CD4-positive, alpha-beta T cell treated with Interleukin-17A for 4 hours (primary cell): ENCODE measurements at regions not wholly inside any gene's neighbourhood (a gene's known extent, or its start where the extent isn't known, plus 50 kb on each side); places are given as distances from the start of the nearest gene placed in this dataset.

Experiments
- DNase-seq: peaks from one replicate; pipeline ENCODE4 v3.0.0-alpha.2; 2020; ENCODE audit warnings: mixed read lengths

GRCh38 chr1:87834151-87834550 lies 505.5 kb downstream of the LMO4 start:
- no peak for DNase-seq

- DNase-seq: no peak
These were observed 506.3 kb downstream of the LMO4 start for GRCh38 chr1:87834941-87835340.

GRCh38 chr1:87840767-87841166 lies 512.1 kb downstream of the LMO4 start:
- no peak for DNase-seq

GRCh38 chr1:87841332-87841731 lies 512.7 kb downstream of the LMO4 start:
- DNase-seq: no peak

- no peak for DNase-seq
These were observed 513.5 kb downstream of the LMO4 start for GRCh38 chr1:87842156-87842555.

GRCh38 chr1:87844251-87844650 lies 515.6 kb downstream of the LMO4 start:
- DNase-seq: no peak

- no peak for DNase-seq
These were observed 522.8 kb downstream of the LMO4 start for GRCh38 chr1:87851490-87851889.

- DNase-seq: no peak
These were observed 523.9 kb downstream of the LMO4 start for GRCh38 chr1:87852410-87853161.

- no peak for DNase-seq
These were observed 525.1 kb downstream of the LMO4 start for GRCh38 chr1:87853576-87854351.

- no peak for DNase-seq
These were observed 534.6 kb downstream of the LMO4 start for GRCh38 chr1:87863317-87863716.

- DNase-seq: no peak
These were observed 536.0 kb downstream of the LMO4 start for GRCh38 chr1:87864676-87865075.

GRCh38 chr1:87866416-87866815 lies 537.7 kb downstream of the LMO4 start:
- no peak for DNase-seq

- DNase-seq: no peak
These were observed 538.9 kb downstream of the LMO4 start for GRCh38 chr1:87867626-87868025.

- no peak for DNase-seq
These were observed 540.9 kb downstream of the LMO4 start for GRCh38 chr1:87869567-87869966.

- DNase-seq: no peak
These were observed 543.5 kb downstream of the LMO4 start for GRCh38 chr1:87872189-87872588.

GRCh38 chr1:87872692-87873091 lies 544.0 kb downstream of the LMO4 start:
- no peak for DNase-seq

GRCh38 chr1:87878873-87879272 lies 550.2 kb downstream of the LMO4 start:
- no peak for DNase-seq

- no peak for DNase-seq
These were observed 551.5 kb downstream of the LMO4 start for GRCh38 chr1:87880098-87880760.

GRCh38 chr1:87880764-87881163 lies 552.1 kb downstream of the LMO4 start:
- no peak for DNase-seq

- no peak for DNase-seq
These were observed 555.2 kb downstream of the LMO4 start for GRCh38 chr1:87883906-87884305.

- no peak for DNase-seq
These were observed 555.9 kb downstream of the LMO4 start for GRCh38 chr1:87884581-87884980.

GRCh38 chr1:87885278-87886025 lies 556.8 kb downstream of the LMO4 start:
- DNase-seq: no peak

- no peak for DNase-seq
These were observed 558.4 kb downstream of the LMO4 start for GRCh38 chr1:87887100-87887499.
